ENCODE measurements at regions not wholly inside any gene's neighbourhood (a gene's known extent, or its start where the extent isn't known, plus 50 kb on each side); places are given as distances from the start of the nearest gene placed in this dataset.

DNA sequence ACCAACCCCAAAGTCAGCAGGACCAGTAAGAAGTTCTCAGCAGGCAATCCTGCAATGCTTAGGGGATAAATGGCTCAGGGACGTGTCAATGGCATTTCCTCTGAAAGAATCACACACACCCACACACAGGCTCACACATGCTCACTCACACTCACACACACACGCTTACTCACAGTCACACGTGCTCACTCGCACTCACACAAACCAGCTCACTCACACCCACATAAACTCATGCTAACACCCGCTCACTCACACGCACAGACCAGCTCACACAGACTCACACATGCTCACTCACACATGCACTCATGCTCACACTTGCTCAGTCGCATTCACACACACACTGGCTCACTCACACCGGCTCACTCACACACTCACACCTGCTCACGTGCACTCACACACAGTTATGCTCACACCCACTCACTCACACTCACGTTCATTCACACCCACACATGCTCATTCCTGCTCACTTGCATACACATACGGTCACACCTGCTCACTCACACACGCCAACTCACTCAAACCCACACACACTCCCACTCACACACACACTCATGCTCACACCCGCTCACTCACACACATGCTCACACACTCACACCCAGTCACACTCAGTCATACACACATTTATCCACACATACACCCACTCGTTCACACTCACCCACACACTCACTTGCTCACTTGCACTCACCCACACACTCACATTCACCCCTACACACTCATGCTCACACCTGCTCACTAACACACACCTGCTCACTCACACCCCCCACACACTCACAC lies 436.8 kb downstream of the BCL11B start:
- DNase-seq: no peak

- DNase-seq: no peak
Measured at GRCh38 chr14:98835825-98836100, 436.2 kb downstream of the BCL11B start.

GRCh38 chr14:98840091-98840490 lies 431.9 kb downstream of the BCL11B start:
- no peak for DNase-seq

DNA sequence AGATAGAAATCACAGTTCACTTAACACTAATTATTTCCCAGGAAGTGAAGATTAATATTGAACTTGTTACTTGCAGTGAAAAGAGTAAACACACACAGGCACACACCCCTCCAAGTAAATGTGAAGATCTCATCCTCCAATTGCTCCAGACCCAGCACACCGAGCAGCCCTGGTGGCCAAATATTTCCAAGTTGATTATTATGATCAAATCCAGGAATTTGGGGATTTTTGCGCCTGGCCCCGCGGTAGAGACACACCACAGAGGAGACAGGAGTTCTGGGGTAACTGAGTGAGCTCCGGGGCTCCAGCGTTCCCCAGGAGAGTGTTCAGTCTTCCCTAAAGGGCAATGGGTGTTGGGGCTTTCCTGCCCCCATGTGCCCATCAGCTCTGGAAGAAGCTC lies 431.5 kb downstream of the BCL11B start:
- DNase-seq: no peak

- no peak for DNase-seq
Measured at GRCh38 chr14:98844456-98844855, 427.5 kb downstream of the BCL11B start.

- DNase-seq: no peak
Measured at GRCh38 chr14:98847521-98848468, 424.2 kb downstream of the BCL11B start.

DNA sequence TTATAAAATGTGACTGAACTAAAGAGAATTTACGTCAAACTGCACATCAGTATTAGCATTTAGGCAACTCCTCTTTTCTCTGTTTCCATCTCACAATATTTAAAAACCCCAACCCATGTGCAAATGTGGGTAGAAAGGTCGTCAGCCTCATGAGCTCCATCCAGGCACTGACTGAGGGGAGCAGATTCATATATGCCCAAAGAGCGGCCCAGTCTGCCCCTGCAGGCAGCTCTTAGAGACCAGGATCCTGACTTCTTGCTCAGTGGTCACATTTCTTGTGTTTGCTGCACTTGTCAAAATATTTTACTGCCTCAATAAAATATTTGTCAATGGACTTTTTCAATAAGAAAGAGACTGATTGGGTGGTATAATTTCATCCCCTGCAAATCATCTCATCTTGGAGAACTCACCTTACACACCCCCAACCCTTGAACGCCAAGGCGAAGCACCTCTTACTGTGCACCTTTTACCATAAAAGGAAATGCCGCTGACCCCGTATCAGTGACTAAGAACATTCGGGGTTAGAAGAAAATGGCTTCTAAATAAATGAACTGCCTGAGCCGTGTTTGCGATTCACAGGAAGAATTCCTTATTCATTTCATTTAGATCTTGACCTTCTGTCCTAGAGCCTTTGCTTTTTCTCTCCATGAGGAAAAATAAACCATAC lies 418.8 kb downstream of the BCL11B start:
- DNase-seq: no peak

DNA sequence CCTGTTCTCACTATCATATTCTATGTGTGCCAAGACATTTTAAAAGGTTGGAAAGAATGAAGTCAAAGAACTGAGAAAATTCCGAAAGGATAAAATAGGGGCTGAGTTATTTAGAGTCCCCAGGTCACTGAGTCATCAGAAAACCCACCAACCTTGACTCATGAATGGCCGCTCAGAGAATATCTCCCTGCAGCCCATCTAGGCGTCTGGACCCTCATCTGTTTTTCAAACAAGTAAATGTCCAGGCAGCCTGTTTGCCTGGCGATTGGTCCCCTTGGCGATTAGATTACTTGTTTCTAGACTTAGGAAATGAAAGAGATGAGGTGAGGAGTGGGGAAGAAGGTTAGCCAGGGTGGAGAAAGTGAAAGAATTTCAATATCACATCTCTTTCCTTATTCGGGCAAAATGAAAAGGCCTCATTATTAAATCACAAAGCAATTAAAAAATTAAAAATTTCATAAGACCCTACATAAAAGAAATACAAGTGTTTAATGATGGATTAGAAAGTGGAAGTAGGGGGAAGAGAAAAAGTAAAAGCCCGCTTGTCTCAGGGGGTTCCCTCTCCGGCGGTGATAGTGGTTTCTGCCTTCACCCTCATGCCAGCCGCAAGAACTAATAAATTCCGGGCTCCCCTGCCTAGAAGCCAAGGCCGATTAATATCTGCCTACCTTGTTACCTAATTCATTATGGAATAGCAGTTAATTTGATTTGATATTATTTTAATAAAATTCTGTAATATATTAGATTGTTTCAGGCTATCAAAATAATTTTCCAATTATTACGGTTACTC lies 415.9 kb downstream of the BCL11B start:
- no peak for DNase-seq

DNA sequence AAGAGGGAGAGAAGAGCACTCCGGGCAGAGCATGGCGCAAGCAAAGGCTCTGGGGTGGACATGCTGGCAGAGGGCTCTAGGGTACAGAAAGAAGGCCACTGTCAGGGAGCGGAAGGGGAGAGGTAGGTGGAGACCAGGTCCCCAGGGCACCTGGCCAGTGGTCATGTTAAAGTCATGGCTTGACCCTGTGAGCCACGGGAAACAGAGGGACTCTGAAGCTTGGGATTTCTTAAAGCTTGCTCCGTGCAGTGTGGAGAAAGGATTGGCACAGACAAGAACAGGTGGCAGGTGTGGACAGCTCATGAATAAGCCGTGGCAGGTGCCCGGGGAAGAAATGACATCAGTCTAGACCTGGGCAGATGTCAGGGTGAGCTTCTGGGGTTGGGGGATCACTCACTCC lies 413.8 kb downstream of the BCL11B start:
- no peak for DNase-seq

DNA sequence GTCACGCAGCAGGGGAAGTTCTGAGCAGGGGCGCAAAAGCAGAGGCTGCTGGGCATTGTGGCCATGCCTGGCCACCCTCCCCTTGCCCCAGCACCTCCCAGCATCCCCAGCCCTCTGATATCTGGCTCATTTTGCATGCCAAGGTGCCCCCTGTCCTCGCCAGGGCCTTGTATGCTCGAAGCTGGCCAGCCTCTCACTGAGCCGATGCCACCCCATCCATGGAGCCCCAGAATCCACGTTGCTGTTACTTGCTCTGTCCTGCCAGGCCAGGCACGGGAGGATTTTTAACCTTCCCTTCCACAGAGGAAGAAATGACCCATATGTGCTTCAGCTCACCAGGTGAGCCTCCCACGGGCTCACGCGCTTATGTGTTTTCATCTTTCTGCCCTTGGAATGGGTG lies 413.4 kb downstream of the BCL11B start:
- no peak for DNase-seq

- no peak for DNase-seq
Measured at GRCh38 chr14:98859301-98859700, 412.7 kb downstream of the BCL11B start.

DNA sequence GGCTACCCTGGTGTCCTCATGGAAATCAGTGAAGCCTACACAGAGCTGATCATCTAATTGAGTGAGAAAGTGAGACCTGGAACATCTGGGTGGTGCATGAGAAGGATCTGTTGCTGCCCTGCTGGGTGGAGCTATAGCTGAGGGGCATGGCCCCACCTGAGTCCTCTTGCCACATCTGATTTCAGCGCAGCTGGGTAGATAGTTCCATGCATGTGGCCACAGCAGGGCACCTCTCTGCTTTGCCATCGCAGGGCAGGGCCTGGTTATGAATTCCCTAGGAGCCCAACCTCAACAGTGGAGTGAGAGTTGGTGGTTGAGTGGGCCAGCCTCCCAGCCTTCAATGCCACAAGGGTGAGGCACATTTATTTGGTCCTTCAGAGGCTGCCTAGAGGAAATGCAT lies 407.8 kb downstream of the BCL11B start:
- DNase-seq: no peak

DNA sequence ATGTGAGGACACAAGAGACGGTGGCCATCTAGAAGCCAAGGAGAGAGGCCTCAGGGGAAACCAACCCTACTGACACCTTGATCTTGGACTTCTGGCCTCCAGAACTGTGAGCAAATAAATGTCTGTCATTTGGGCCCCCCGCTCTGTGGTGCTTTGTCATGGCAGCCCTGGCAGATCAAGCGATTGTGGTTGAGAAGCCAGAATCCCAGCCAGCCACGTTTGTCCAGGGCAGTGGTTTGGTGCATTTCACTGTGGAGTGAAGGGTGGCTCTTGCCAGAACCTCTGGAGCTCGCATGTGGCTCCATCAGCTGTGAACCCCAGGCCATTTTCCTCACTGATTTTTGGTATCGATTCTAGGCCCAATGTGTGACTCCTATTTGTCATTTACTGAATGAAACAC lies 404.9 kb downstream of the BCL11B start:
- no peak for DNase-seq

DNA sequence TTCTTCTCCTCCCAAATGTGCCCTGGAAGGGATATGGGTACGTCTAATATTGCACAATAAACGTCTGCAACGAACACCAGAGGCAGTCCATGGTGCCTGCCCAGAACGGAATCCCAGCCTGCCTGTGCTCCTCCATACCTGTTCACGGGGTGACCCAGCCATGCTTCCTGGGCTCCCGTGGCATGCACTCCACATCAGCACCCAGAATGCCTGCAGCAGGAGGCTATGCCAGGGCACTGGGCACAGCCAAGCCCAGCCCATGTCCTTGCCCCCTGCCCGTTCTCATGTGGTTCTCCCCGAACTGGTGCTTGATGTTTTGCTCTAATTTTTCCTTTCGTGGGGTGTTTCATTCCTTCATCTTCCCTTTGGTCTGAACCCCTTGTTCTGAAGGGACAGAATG lies 404.3 kb downstream of the BCL11B start:
- DNase-seq: no peak

- no peak for DNase-seq
Measured at GRCh38 chr14:98868866-98869265, 403.1 kb downstream of the BCL11B start.

- DNase-seq: no peak
Measured at GRCh38 chr14:98871796-98872195, 400.2 kb downstream of the BCL11B start.

DNA sequence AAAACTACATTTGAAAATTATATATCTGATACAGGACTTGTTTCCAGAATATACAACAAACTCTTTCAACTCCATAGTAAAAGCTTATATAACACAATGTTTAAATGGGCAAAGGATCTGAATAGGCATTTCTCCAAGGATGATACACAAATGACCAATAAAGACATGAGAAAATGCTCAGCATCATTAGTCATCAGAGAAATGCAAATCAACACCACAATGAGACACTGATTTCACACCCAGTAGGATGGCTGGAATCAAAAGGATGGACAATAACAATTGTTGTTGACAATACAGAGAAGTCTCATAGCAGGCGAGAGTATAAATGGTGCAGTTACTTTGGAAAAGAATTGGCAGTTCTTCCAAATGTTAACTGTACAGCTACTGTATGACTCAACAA lies 394.9 kb downstream of the BCL11B start:
- DNase-seq: no peak

GRCh38 chr14:98878282-98878681 lies 393.7 kb downstream of the BCL11B start:
- no peak for DNase-seq

DNA sequence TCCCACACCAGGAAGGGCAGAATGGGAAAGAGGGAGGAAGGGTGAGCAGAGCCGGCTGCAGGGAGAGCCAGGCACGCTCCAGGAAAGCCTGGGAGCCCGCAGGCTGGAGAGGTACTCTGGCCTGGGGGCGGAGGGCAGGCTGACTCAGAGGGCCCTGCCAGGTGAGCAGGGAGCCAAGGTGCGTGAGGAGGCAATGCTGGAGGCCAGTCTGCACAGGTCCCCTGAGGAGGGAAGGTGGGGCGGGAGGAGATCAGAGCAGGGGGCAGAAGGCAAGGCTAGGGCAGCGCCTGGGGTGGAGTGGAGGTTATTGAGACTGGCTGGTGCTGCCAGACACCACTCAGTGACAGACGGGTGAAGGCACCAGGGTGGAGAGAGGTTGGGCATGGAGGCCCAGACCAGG lies 385.0 kb downstream of the BCL11B start:
- DNase-seq: no peak

GRCh38 chr14:98888281-98888680 lies 383.7 kb downstream of the BCL11B start:
- DNase-seq: no peak

- no peak for DNase-seq
Measured at GRCh38 chr14:98888927-98889835, 382.8 kb downstream of the BCL11B start.

DNA sequence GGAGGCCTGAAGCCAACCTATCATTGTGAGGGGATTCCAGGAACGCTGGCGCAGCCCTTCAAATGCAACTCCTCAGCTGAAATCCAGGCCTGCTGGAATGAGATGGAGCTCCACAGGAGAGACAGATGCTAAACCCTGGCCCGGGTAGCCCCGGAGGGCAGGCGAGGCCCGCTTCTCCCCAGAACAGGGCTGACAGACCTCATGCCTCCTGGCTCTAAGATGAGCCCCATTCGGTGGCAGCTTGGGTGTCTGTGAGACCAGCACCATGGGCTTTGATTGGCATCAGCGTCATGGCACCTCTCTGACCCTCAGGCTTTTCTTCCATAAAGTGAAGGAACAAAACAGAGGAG lies 382.2 kb downstream of the BCL11B start:
- no peak for DNase-seq
